ENCODE measurements at regions not wholly inside any gene's neighbourhood (a gene's known extent, or its start where the extent isn't known, plus 50 kb on each side); places are given as distances from the start of the nearest gene placed in this dataset.
"Not testable (repeated sequence)": the region's sequence is repeated elsewhere in the genome, so short reads cannot be mapped to it uniquely, and the experiment has no call there.

- no peak for DNase-seq (ENCODE audit: low read depth)
Observed at GRCh38 chr10:4230036-4230435, 445.0 kb upstream of the KLF6 start.

GRCh38 chr10:4229106-4229505 is 444.1 kb upstream of the KLF6 start:
- DNase-seq (ENCODE audit: low read depth) = no peak

- no peak for DNase-seq (ENCODE audit: low read depth)
Observed at GRCh38 chr10:4227586-4227985, 442.6 kb upstream of the KLF6 start.

- DNase-seq (ENCODE audit: low read depth) = no peak
Observed at GRCh38 chr10:4226941-4227540, 442.0 kb upstream of the KLF6 start.

DNA sequence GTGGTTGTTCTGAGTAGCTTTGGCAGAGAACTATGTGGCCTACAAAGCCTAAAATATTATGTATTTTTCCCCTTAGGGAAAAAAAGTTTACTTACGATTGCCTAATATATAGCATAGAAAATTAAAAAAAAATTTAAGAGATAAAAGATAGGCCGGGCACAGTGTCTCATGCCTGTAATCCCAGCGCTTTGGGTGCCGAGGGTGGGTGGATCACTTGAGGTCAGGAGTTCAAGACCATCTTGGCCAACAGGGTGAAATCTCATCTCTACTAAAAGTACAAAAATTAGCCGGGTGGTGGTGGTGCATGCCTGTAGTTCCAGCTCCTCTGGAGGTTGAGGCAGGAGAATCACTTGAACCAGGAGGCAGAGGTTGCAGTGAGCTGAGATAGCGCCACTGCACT is 439.2 kb upstream of the KLF6 start:
- no peak for DNase-seq (ENCODE audit: low read depth)

DNA sequence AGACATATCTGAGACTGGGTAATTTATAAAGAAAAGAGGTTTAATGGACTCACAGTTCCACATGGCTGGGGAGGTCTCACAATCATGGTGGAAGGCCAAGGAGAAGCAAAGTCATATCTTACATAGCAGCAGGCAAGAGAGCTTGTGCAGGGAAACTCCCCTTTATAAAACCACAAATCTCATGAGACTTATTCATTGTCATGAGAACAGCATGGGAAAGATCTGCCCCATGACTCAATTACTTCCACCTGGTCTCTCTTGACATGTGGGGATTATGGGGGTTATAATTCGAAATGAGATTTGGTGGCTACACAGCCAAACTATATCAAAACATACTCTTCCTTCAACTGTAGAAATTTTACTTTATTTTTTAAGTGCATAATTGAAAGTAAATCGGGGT is 436.3 kb upstream of the KLF6 start:
- not testable (repeated sequence) for DNase-seq (ENCODE audit: low read depth)

- DNase-seq (ENCODE audit: low read depth) = no peak
Observed at GRCh38 chr10:4219901-4220300, 434.9 kb upstream of the KLF6 start.

DNA sequence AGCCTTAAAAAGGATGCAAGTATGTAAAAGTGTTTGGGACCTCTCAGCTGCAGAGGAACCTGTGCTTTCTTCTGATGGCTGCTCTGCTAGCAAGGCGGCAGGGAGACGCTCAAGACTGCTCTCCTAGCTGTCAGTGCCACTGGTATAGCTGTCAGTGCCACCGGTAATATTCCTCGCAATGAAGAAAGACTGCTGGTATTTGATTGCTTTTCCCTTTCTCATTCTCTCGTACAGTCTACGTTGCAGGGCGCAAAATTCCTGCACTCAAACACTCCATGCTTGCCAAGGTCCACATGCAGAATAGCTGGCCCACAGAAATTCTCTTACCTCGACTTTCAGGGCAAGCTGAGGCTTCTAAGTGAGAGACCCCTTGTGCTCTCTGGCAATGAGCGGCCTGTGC is 432.6 kb upstream of the KLF6 start:
- DNase-seq (ENCODE audit: low read depth) = no peak

DNA sequence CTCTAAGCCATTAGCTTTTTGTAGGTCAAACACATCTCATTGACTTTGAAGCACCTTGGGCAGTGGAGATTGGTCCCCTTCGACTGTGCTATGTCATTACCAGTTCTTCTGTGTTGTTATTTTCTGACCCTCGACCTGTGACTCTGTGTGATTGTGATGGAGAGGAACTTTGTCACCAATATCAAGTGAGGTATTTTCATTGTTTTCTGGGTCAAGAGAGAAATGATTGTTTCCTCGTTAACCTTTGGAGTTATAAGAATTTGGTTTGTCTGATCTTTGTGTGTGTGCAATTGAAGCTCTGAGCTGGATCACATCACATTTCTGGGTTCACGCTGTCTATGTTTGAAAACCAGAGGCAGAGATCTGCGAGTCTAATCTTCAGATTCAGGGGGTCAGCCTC is 432.2 kb upstream of the KLF6 start:
- DNase-seq (ENCODE audit: low read depth) = no peak

- no peak for DNase-seq (ENCODE audit: low read depth)
Observed at GRCh38 chr10:4216726-4217125, 431.7 kb upstream of the KLF6 start.

GRCh38 chr10:4215963-4216575 is 431.1 kb upstream of the KLF6 start:
- no peak for DNase-seq (ENCODE audit: low read depth)

GRCh38 chr10:4215485-4215884 is 430.5 kb upstream of the KLF6 start:
- no peak for DNase-seq (ENCODE audit: low read depth)

DNA sequence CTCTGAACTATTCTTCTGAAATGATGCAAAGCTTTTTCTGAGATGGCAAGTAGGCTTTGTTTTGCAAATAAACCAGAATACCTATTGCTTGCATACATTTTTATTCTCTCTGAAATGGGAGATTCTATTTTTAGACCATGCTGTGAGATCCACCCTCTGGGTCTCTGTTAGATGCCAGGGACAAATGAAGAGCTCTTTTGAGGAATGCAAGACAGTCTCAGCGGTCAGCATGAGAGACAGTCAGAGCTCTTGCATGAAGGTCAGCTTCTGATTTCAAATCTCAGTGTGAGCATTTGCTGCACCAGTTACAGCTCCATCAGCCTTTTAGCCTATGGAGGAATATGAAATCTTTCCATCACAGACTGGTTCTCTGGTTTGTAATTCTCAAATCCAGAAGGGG is 429.9 kb upstream of the KLF6 start:
- no peak for DNase-seq (ENCODE audit: low read depth)

- no peak for DNase-seq (ENCODE audit: low read depth)
Observed at GRCh38 chr10:4213441-4213840, 428.4 kb upstream of the KLF6 start.

DNA sequence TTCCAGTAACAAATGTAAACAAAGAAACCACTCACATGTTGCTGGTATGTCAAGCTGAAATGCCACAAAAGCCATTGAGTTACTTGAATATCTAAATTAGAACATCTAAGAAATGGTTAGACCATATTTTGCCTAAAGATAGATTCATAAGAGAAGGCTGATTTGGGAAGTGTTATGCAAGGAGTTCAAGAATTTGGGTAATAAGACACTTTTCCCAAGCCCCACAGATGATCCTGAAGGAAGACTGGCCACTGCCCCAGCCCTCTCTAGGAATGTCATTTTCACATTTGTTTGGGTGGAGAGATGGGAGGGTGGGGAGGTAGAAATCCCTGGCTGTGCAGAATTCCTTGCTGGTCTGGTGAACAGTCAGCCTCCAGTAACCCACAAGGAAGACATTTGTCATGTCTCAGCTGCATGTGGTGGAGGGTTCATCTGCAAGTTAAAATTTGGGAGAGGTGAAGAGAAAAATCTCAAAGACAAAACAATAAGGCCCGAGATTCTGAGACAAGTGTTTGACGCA is 427.2 kb upstream of the KLF6 start:
- no peak for DNase-seq (ENCODE audit: low read depth)

GRCh38 chr10:4208499-4208898 is 423.5 kb upstream of the KLF6 start:
- DNase-seq (ENCODE audit: low read depth) = no peak

DNA sequence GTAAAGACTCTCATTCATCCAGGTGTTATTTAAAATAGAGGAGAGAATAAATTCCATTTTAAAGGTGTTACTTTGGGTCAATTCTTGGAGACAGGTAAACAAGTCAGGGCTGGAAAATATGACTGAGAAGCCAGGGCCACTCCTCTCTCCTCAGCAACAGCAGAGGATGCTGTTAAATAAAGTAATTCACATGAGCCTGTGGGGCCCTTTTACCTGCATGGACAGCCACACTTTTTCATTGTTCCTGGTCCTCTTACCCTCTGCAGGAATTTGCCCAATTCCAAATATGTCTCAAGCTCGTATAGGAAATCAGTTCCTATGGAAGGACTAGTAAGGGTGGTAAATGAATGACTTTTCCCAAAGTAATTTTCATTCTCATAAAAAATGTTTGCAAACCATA is 420.1 kb upstream of the KLF6 start:
- DNase-seq (ENCODE audit: low read depth) = no peak

DNA sequence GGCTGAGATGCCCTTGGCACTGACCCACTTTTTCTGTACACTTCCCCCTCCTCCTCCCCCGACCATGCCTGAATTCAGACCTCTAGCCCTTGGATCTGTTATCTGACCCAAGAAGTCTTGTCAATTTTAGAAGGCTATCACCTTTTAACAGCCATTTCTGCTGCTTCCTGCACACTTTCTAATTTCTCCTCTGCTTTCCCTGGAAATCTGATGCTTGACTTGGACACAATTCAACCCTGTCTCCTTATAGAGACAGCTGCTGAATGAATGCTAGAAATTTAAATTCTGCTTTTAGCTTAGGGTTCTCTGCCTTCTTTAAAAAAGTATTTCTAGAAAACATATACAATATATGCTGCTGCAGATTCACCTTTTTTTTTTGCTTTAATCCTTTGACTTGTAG is 417.9 kb upstream of the KLF6 start:
- DNase-seq (ENCODE audit: low read depth) = no peak

GRCh38 chr10:4201866-4202825 is 417.1 kb upstream of the KLF6 start:
- DNase-seq (ENCODE audit: low read depth) = no peak

- no peak for DNase-seq (ENCODE audit: low read depth)
Observed at GRCh38 chr10:4199196-4199595, 414.2 kb upstream of the KLF6 start.

DNA sequence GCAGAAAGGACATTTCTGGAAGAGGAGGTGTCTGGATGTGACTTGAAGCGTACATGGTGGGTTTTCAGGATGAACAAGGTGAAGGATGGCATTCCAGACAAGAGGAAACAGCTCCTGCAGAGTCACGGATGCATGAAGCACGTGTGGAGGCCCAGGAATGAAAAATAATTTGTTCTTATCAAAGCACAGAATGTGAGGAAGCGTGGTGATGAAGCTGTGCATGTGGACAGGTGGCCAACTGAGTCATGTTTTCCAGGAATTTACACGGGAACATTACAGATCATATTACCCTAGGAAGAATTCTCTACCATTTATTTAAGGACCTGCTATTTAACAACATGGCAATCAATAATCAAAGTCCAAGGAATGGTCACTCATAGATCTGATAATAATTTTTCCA is 413.2 kb upstream of the KLF6 start:
- no peak for DNase-seq (ENCODE audit: low read depth)

GRCh38 chr10:4197676-4198075 is 412.7 kb upstream of the KLF6 start:
- no peak for DNase-seq (ENCODE audit: low read depth)

DNA sequence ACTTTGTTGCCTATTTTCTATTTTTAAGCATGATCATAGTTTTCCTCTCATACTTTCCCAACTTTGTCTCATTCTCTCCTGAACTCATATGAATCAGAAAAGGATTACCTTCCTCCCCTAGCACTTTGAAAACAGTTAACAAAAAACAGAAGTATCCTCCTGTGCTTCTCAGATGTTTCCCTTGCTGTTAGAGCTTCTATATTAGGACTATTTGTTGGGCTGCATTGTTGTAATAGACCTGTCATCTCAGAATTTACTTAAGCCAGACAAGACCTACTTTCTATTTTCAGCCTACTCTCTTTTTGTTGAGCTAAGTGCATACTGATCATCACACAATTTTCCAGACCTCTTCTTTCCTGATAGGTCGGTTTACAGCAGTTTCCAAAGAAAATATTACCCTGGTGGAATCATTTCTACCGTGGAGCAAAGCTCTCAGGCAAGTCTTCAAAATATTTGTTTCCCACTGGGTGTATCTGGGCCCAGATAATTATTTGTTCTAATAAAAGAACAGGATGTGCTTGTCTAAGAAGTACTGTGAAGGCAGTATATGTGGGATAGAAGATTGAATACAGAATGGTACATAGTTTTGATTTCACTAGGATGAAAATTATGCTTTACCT is 411.9 kb upstream of the KLF6 start:
- DNase-seq (ENCODE audit: low read depth) = no peak

Measured in activated T-helper 9 cell treated with anti-CD3 and anti-CD28 coated beads, Interleukin-2, amount 50 U/mL, for 16 hours (primary cell).